ENCODE measurements at regions not wholly inside any gene's neighbourhood (a gene's known extent, or its start where the extent isn't known, plus 50 kb on each side); places are given as distances from the start of the nearest gene placed in this dataset.
"Not testable (repeated sequence)": the region's sequence is repeated elsewhere in the genome, so short reads cannot be mapped to it uniquely, and the experiment has no call there.

DNA sequence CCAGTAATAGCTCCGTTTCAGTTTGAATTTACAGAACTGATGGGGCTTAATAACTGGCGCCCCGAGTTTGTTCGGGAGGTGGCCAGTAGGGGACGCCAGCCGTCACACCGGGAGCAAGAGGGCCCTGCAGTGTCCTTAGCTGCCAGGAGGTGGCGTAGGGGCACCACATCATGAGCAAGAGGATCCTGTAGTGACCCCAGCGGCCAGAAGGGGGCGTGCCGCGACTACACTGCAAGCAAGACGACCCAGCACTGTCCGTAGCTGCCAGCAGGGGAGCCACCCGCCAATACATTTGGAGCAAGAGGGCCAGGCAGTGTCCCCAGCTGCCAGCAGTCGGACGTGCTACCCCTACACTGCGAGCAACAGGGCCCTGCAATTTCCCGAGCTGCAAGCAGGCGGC, 663.7 kb upstream of the B3GAT1 start:
- no peak for DNase-seq

DNA sequence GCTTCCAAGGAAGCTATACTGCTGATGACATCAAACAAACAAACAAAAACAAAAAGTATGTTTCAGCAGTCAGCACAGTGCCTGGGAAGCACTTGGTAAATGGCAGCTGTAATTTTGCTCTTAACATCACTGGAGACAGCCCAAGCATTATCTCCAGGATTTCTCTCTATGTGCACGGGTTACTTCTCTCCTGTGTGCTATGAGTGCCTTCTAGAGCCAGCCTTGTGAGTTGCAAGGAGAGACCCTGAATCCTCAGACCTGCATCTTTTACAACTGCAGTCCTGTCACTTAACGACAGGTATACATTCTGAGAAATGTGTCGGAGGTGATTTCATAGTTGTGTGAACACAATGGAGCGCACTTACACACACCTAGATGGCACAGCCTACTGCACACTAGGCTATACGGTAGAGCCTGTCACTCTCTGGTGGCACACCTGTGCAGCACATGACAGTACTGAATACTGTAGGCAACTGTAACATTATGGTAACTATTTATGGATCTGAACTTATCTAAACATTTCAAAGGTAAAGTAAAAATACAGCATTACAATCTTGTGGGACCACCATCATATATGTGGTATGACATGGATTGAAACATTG, 662.5 kb upstream of the B3GAT1 start:
- peak in 2 of 3 experiments; percentile 39 to 51 for DNase-seq

GRCh38 chr11:135073870-135074269, 661.8 kb upstream of the B3GAT1 start:
- DNase-seq: no peak

DNA sequence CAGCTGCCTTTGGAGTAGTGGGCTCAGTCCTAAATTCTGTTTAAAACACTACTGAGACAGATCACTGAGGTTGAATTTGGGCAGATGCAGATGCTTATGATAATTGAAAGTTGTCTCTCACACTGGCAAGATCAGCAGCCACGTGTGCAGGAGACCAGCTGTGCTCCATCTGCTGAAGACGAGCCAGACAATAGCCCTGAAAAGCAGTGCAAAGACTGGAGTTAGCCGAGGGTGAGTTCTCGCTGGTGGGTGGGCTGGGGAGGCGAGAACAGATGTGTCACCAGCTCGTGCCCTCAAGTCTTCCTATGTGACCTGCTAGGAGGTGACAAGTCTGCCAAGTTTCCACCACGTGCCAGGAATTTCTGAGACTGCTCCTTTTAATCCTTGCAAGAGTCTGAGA, 661.3 kb upstream of the B3GAT1 start:
- DNase-seq: no peak

DNA sequence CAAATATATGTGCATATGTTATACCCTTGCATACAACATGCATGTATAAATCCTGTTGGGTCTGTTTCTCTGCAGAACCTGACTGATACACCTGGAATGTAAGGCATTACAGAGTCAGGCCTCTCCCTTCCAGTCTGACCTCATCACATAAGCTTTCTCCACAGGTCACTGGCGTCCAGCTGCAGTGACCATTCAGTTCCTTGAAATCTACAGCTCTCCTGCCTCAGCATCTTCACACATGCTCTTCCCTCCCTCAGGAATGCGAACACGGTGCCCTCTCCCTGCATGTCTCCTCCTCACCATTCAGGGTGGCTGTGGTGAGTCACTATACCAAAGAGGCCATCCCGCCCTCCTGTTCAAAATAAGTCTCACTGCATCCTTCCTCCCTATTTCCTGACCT, 657.8 kb upstream of the B3GAT1 start:
- no peak for DNase-seq

- DNase-seq: no peak
These were observed 657.0 kb upstream of the B3GAT1 start for GRCh38 chr11:135069063-135069462.

DNA sequence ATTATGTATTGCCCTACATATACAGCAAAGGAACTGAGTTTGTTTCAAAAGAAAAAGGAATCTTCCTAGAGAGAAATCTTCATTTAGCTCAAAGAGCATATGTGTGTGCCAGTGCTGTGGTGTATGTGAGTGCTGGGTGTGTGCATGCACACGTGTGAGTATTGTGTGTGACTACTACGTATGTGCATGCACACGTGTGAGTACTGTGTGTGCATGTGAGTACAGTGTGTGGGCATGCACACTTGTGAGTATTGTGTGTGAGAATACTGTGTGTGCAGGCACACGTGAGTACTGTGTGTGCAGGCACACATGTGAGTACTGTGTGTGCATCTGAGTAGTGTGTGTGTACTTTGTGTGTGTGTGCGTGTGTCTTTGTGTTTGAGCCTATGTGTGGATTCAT, 651.0 kb upstream of the B3GAT1 start:
- no peak for DNase-seq

DNA sequence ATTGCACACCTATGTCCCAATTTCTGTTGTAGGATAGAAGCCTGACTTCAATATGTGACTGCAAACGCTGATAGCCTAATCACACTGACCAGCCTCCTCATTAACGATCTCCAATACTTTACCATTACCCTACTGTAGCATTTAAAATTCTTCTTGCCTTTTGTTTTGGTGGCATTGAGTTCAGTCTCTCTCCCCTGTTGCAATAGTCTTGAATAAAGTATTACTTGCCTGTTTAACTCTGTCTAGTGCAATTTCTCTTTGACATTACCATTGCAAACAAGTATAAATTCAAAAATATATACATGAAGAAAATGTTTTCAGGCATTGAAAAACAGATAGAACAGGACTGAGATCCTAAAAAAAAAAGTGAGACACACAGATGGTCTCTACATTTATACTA, 649.1 kb upstream of the B3GAT1 start:
- no peak for DNase-seq

- no peak for DNase-seq
These were observed 634.9 kb upstream of the B3GAT1 start for GRCh38 chr11:135046986-135047385.

GRCh38 chr11:135046556-135046955, 634.5 kb upstream of the B3GAT1 start:
- DNase-seq: no peak

- no peak for DNase-seq
These were observed 631.4 kb upstream of the B3GAT1 start for GRCh38 chr11:135043434-135043833.

GRCh38 chr11:135037828-135038227, 625.8 kb upstream of the B3GAT1 start:
- no peak for DNase-seq

DNA sequence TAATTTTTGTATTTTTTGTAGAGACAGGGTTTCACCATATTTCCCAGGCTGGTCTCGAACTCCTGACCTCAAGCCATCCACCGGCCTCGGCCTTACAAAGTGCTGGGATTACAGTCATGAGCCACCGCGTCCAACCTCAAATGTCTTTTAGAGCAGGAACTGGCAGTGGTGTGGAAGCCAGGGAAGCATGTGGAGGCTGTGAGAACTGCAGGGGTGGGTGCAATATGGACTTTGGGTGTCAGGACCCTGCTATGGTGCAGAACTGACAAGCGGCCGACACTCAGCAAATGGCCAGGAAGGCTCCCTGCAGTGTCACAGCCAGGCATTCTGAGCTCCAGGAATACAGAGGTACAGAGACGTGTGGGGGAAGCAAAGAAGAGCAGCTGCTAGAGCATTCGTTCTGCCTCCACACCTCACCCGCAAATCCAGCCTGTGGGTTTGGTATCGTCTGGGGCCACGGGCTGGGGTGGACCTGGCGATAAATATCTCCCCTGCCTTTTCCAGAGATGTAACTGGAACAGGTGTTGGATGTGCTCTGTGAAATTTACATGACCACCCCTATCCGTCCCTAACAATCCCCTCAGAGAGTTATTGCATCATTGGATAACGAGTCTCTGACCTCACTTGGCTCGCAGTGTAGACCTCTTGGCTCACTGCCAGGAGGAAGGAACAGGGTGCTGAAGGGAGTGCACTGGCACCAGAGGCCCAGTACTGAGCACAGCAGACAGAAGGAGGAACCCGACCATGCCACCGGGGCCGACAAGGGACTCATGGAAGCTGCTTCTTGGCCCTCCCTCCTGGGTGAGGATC, 624.7 kb upstream of the B3GAT1 start:
- peak in 1 of 3 experiments; percentile 22 for DNase-seq

DNA sequence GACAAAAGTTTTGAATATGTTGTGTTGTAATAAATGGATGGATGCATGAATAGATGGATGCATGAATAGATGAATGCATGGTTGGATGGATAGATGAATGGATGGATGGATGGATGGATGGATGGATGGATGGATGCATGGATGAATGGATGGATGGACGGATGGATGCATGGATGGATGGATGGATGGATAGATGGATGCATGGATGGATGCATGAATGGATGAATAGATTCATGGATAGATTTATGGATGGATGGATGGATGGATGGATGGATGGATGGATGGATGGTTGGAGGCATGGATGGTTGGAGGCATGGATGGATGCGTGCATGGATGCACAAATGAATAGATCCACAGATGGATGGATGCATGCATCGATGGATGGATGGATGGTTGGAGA, 623.2 kb upstream of the B3GAT1 start:
- no peak for DNase-seq

DNA sequence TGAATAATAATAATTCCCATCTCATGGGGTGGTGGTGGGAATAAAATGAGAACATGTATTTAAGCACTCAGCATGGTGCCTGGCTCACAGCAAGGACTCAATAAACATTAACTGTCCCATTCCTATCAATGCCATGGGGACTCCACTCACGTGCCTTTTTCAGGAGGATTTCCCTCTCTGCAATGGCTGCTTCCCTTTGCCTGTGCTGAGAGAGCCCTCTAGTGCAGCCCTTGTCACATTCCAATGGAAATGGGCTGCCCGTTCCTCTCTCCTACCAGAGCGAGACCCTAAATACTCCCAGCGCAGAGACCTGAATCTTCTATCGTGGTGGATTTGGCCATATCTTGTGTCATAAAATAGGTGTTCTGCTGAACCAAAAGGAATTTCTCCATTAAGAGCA, 621.5 kb upstream of the B3GAT1 start:
- DNase-seq: peak; percentile 21 to 75 (median 42)

DNA sequence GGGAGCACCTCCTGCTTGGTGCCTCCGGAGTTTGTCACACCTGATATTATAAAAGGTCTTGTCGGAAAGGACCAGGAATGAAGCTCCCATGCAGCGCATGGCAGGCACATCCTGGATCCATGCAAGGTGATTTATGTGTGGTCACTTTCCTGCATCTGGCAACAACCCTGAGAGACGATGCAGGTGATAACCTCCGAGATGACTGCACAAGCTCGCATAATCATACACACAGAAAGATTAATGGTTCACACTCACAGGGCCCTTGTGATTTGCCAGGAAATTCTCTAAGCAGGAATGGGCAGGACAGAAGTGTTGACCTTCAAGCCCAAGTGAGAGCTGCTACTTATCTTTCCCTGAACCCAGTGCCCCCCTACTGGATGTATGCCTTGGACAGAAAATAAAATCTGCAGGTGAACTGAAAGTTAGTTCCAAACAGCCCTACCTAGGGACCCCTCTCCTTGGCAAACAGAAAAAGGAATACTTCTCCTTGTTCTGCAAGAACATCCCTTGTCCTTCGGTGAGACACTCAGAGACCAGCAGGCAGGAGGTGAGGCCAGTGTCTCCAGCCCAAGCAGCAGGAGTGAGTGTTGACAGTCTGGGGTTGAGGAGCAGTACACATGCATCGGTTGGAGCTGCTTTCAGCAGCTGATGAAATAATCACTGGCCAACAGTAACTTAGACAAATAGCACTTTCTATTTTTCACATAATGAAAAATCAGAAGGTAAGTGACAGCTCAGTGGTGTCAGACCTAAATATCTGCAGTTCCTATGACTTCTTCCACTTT, 619.4 kb upstream of the B3GAT1 start:
- no peak for DNase-seq

DNA sequence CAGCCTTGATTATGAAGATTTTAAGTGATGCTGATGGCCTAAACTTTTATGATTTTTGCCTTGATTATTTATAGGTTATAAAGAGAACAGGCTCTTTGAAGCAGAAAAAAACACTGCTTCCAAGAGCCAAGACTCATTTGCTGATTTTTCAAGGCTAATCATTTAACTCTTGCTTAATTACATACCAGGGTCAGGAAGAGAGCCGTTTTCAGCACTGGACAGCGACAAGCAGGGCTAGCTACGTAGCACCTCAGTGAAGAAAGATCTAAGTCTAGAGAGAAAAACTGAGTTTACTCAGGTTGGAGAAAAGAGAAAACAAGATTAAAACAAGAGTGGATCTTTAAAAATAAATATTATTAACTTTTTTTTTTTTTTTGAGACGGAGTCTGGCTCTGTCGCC, 615.4 kb upstream of the B3GAT1 start:
- no peak for DNase-seq

DNA sequence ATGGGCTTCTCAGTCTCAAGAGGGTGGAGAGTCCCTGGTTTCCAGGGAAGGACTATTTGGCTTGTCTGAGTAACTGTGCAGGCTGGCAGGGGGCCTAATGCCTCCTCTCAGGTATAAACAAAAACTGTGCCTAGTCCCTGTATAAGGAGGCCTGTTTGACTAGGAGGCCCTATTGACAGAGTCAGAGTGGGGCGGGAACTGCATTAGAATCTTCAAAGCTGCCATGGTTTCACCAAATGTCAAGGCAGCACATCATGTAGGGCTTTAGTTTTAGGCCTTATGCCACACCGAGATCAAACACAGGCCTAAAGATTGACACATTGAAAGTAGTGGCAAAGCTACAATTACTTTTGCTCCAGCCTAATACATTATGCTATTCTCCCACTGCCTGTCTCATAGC, 611.5 kb upstream of the B3GAT1 start:
- no peak for DNase-seq

DNA sequence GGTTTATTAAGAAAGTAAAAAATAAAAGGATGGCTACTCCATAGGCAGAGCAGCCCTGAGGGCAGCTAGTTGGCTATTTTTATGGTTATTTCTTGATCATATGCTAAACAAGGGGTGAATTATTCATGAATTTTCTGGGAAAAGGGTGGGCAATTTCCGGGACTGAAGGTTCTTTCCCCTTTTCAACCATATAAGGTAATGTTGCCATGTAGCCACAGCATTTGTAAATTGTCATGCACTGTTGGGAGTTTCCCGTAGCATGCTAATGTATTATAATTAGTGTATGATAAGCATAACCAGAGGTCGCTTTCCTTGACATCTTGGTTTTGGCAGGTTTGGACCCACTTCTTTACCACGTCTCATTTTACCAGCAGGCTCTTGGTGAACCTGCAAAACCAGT, 610.4 kb upstream of the B3GAT1 start:
- DNase-seq: no peak

- no peak for DNase-seq
These were observed 607.9 kb upstream of the B3GAT1 start for GRCh38 chr11:135019899-135020298.

GRCh38 chr11:135019343-135019871, 607.4 kb upstream of the B3GAT1 start:
- no peak for DNase-seq

DNA sequence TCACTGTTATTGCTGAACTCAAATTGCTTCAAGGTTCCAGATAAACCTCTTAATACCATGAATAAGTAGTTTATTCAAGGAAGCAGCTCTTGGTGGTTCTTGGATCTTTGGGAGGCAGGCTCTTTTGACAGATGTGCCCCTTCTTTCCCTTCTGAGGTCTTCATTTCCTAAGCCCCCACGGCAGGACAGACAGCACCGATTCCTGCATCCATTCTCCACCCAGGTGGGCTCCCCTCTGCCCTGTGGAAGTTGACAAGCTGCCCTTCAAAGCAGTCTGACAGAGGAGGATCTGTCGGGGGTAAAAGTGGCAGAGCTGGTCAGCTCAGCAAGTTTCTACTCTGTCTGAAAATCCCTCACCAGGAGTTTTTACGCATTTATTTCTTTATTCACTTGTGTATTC, 605.3 kb upstream of the B3GAT1 start:
- DNase-seq: no peak

DNA sequence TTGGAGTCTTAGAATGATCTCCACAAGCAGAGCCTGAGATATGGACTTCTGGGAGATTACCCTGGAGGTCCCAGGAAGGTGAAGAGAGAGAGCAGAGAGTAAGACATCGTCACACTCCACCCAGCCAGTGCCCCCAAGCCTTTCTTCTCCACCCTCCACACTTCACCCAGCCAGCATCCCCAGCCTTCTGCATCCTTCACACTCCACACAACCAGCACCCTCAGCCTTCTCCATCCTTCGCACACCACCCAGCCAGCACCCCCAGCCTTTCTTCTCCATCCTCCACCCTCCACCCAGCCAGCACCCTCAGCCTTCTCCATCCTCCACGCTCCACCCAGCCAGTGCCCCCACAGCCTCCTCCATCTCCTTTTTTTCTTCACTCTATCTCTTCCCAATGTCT, 603.9 kb upstream of the B3GAT1 start:
- no peak for DNase-seq

DNA sequence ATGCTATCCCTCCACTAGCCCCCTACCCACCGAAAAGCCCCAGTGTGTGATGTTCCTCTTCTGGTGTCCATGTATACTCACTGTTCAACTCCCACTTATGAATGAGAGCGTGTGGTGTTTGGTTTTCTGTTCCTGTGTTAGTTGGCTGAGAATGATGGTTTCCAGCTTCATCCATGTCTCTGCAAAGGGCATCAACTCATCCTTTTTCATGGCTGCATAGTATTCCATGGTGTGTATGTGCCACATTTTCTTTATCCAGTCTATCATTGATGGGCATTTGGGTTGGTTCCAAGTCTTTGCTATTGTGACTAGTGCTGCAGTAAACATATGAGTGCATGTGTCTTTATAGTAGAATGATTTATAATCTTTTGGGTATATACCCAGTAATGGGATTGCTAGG, 599.3 kb upstream of the B3GAT1 start:
- not testable (repeated sequence) for DNase-seq

Measured in NCI-H1417 (cell line).